Right hindlimb (tissue), 1 donor: ENCODE measurements at regions not wholly inside any gene's neighbourhood (a gene's known extent, or its start where the extent isn't known, plus 50 kb on each side); places are given as distances from the start of the nearest gene placed in this dataset.

Experiments
- DNase-seq: peaks from one replicate; pipeline ENCODE4 v3.0.0-alpha.2; 2018

- DNase-seq: no peak
Measured at GRCh38 chr2:16288371-16289112, 348.2 kb downstream of the MYCN start.

DNA sequence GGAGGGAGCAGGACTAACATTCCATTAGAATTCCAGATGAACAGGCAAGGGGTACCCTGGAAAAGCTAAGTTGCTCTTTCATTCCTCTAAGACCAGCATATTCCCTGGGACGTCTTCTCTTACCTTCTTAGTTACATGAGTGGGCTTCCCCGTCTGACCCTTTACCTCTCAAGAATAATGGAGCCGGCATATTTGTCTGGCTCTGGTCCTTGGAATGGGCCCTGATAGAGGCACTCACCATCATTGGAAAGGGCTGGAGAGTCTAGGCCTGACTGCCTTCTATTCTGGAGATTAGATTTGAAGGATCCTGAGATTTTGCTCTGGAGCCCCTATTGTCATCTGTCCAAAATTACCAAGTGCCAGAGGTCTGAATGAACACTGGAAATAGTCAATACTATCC is 347.5 kb downstream of the MYCN start:
- no peak for DNase-seq

GRCh38 chr2:16287281-16287680 is 346.9 kb downstream of the MYCN start:
- DNase-seq: no peak

- DNase-seq: no peak
Measured at GRCh38 chr2:16285813-16286510, 345.6 kb downstream of the MYCN start.

- DNase-seq: no peak
Measured at GRCh38 chr2:16284941-16285625, 344.7 kb downstream of the MYCN start.

DNA sequence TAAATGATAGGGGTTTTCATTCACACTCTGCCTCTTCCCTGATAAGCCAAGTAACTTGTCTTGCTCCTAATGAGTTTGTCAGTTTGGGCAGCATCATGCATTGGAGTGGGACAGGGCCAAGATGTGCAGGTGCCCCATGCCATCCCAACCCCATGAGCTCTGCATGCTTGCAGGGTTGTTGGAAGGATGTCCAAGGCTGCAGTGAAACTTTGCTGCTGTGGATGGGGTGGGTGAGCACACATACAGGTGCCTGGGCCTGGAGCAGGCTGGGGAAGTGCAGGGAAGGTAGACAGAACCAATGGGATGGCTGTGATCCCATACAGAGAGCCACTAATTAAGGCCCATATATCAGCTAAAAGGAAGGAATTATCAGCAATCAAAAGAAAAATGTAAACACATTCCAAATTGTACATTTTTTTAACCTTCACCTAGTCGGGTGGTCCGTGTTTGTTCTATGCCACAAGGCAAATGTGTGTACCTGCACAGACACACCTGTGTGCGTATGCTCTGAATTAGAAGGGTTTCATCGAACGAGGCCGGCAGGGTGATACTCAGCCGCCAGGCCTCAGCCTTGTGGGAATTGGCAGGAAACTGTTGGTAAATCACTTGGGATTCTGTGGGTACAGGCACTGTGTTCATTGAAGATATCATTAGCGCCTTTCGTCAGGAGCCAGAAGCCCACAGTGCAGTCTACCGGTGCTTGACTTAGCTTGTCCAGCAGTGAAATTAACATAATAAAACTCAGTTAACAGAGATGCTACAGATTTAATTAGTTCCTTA is 342.9 kb downstream of the MYCN start:
- DNase-seq: no peak

- no peak for DNase-seq
Measured at GRCh38 chr2:16282511-16282910, 342.2 kb downstream of the MYCN start.

DNA sequence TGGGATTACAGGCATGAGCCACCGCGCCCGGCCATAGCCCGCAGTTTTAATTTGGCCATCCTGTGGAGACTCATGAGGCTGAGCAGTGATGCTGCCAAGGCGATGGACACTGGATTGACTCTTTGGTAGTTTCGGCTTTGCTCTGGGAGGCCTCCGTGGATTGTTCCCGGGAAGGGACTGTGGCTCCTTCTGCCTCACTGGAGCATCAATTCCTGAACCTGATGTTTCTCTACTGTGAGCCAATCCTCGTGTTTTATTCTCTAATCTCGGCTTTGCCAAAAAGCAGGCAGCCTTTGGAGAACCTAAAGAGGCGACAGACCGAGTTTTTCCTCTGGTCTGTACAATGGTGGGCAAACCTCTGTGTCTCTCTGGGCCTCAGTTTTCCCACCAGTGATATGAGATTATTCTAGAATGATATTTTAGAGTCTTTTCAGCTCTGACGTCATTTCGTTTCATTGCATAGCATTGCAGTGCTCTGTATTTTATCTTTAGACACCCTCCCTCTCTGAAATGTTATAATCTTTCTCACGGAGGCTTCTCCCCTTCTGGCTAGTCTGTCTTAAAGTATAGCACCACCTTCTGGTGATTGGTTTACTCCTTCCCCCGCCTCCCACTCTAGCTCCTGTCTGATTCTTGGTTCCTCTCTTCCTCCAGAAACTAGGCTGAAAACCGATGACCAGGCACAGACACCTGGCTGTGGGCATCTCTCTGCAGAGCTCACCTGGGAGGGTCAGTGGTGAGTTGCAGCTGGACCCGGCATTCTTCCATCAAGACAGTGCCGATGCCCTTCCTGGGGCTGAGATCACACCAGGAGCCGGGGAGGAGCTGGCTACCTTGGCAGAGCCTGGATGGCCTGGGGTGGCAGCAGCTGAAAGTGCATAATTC is 341.3 kb downstream of the MYCN start:
- no peak for DNase-seq

DNA sequence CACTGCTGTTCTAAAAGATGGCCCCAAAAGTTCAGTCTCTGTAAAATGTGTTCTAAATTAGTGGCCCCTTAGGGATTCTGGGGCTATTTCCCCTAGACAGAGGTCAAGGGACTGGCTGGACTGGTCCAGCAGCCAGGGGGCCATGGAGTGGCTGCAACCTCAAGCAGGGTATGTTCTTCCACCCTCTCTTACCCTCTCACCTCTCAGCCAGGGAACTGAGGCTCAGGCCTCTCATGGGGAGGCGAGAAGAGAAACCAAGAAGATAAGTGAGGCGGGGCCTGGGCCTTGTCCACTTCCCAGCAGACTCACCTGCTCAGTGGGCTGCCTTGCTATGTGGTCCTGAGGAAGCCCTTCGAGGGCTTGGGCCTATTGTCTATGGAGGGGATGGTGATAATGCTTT is 339.7 kb downstream of the MYCN start:
- DNase-seq: no peak

DNA sequence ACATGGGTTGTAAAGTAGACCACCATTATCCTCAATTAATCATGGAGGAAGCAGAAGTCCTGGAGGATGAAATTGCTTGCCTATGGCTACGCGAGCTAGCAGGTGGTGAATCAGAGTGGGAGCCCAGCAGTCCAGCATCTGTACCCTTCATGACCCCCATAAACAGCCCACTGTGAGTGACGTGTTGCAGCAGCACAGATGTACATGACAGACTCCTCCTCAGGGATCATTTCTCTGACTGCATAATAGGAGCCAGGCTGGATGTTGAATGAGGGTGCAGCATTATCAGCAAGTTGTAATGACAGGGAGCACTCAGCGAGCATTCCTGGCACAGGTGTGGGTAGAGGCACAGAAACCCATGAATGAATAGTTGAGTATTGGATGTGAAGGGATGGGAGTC is 339.3 kb downstream of the MYCN start:
- DNase-seq: no peak

- DNase-seq: no peak
Measured at GRCh38 chr2:16279201-16279570, 338.8 kb downstream of the MYCN start.

- no peak for DNase-seq
Measured at GRCh38 chr2:16278421-16279200, 338.3 kb downstream of the MYCN start.

GRCh38 chr2:16277117-16277516 is 336.8 kb downstream of the MYCN start:
- no peak for DNase-seq

DNA sequence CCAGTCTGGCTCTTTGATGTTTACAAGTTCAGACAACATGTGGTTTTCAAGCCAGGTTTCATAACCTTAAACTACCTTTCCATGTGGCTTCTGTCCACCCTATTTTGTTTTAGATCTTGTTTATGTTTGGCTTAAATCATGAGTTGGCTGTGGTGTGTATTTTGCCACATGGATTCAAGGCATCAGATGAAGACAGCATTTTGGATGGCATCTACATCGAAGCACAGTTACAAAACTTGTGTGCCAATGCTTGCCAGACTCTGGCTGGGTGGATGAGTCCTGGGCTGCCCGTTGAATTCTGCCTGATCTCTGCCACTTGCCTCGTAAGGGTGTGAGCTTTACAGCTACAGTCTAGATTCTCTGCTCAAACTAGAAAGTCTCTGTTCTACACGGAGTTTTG is 335.3 kb downstream of the MYCN start:
- no peak for DNase-seq

GRCh38 chr2:16275131-16275530 is 334.8 kb downstream of the MYCN start:
- DNase-seq: no peak

DNA sequence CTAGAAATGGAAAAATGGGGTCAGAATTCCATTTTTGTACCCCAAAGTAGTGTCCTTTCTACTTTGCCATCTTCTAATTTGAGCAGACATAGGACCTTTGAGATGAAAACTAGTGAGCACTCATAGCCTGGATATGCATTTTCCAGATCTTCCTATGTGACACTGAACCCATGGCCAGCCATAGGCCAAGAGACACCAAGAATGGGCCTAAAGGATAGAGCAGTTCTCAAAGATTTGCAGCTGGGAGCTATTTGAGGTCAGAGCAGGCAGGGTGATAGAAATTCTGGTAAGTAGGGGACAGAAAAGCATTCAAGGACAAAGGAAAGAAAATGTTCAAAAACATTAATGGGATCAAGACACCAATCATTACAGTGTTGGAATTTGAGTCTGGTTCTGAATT is 332.8 kb downstream of the MYCN start:
- no peak for DNase-seq

GRCh38 chr2:16272038-16272788 is 331.9 kb downstream of the MYCN start:
- no peak for DNase-seq

- DNase-seq: no peak
Measured at GRCh38 chr2:16271231-16271896, 331.0 kb downstream of the MYCN start.

- no peak for DNase-seq
Measured at GRCh38 chr2:16270441-16270840, 330.1 kb downstream of the MYCN start.
